HepG2 (cell line): ENCODE measurements at regions not wholly inside any gene's neighbourhood (a gene's known extent, or its start where the extent isn't known, plus 50 kb on each side); places are given as distances from the start of the nearest gene placed in this dataset.

Experiments used
- ATAC-seq: fragments of 200-7000 bp; cut with Tn5 transposase; 3 replicates; pipeline ENCODE4 v1.9.1; 2020; ENCODE audit warnings: mild to moderate bottlenecking, moderate library complexity
- BruUV-seq: library from RNA; stranded (reverse); fragments of 400-500 nt; replicated peaks from 2 replicates; lab custom pipeline; 2021; lab: Mats Ljungman, UMichigan
- CTCF ChIA-PET: fragments of 300-600 bp; formaldehyde crosslinking; extraction: SDS; loops from one replicate; lab custom pipeline; 2021; ENCODE audit warnings: low total read pairs, inconsistent platforms, low intra/inter-chr PET ratio; lab: Yijun Ruan, JAX
- POLR2A ChIA-PET: fragments of 350-600 bp; sonication (Branson Sonifier 250); formaldehyde crosslinking; loops from one replicate; lab custom pipeline; 2020; ENCODE audit warnings: antibody characterized with exemption, inconsistent platforms; lab: Yijun Ruan, JAX
- DNase-seq: peaks from one replicate; pipeline ENCODE4 v3.0.0-alpha.2; 2015; ENCODE audit warnings: low spot score
- FAIRE-seq: peaks from 3 replicates; lab custom pipeline; 2011; peaks lifted over from hg19 to GRCh38; lab: Jason Lieb, UNC
- H2AFZ ChIP-seq: one replicate; pipeline ENCODE4 v1.6.1; 2011; ENCODE audit warnings: low read length, inconsistent platforms
- H3K27ac ChIP-seq: fragments of 300-600 bp; 3 replicates; pipeline ENCODE4 v1.8.0; 2011; ENCODE audit warnings: mixed run types, mild to moderate bottlenecking, mixed read lengths, low read length, inconsistent platforms; ENCODE audit not compliant: insufficient read depth; ENCODE audit errors: extremely low read length
- H3K27me3 ChIP-seq, 2 experiments: fragments of 200-600 bp in 1 of 2; 2 replicates in 1 of 2; 3 replicates in 1 of 2; pipeline versions ENCODE4 v1.6.0 to v1.8.0; 2011; ENCODE audit warnings: low read length in 2 of 2, mild to moderate bottlenecking in 2 of 2, moderate library complexity in 2 of 2, inconsistent platforms in 1 of 2; ENCODE audit not compliant: insufficient read depth in 2 of 2, control insufficient read depth in 1 of 2
- H3K36me3 ChIP-seq, 2 experiments: fragments of 200-600 bp in 1 of 2; replicated peaks in 1 of 2; 2 replicates in 1 of 2; 3 replicates in 1 of 2; pipeline versions ENCODE4 v1.5.1 to v1.8.0; 2011; ENCODE audit warnings: low read length in 2 of 2, inconsistent platforms in 1 of 2; ENCODE audit not compliant: insufficient read depth in 2 of 2, control insufficient read depth in 1 of 2
- H3K4me1 ChIP-seq: 2 replicates; pipeline ENCODE4 v1.5.1; 2012; ENCODE audit warnings: low read length, inconsistent platforms; ENCODE audit not compliant: insufficient read depth
- H3K4me2 ChIP-seq: 2 replicates; pipeline ENCODE4 v1.6.0; 2011; ENCODE audit warnings: low read depth, low read length, inconsistent platforms
- H3K4me3 ChIP-seq, 3 experiments: fragments of 200-600 bp in 1 of 3; sonication (generic), shearing (Covaris generic) in 1 of 3; replicated peaks in 1 of 3; 2 replicates each; pipeline ENCODE4 v1.5.1; 2011 to 2016; ENCODE audit warnings: low read length in 3 of 3, inconsistent platforms in 2 of 3, low read depth in 2 of 3, mild to moderate bottlenecking in 2 of 3, control low read depth in 1 of 3, mixed read lengths in 1 of 3; ENCODE audit not compliant: insufficient read depth in 1 of 3
- H3K79me2 ChIP-seq: one replicate; pipeline ENCODE4 v1.6.1; 2011; ENCODE audit warnings: low read length, inconsistent platforms; ENCODE audit not compliant: insufficient read depth
- H3K9ac ChIP-seq: 2 replicates; pipeline ENCODE4 v1.6.0; 2011; ENCODE audit warnings: mild to moderate bottlenecking, low read depth, low read length, inconsistent platforms; ENCODE audit not compliant: insufficient read depth
- H3K9me3 ChIP-seq: 2 replicates; pipeline ENCODE4 v1.5.1; 2012; ENCODE audit warnings: mild to moderate bottlenecking, low read length
- H4K20me1 ChIP-seq: 2 replicates; pipeline ENCODE4 v1.6.0; 2011; ENCODE audit warnings: inconsistent platforms, mild to moderate bottlenecking, low read length, moderate library complexity; ENCODE audit not compliant: insufficient read depth
- AKAP8 ChIP-seq: sonication (generic); formaldehyde crosslinking; IDR thresholded peaks from 2 replicates; pipeline ENCODE4 v1.5.1; 2020; ENCODE audit warnings: mild to moderate bottlenecking, missing genetic modification reagents
- BCL6 ChIP-seq: IDR thresholded peaks from 2 replicates; pipeline ENCODE4 v1.6.1; 2016; ENCODE audit warnings: missing genetic modification reagents, missing compliant biosample characterization
- CC2D1A ChIP-seq: sonication (generic); formaldehyde crosslinking; IDR thresholded peaks from 2 replicates; pipeline ENCODE4 v1.8.1; 2023; ENCODE audit warnings: mild to moderate bottlenecking, missing genetic modification reagents
- CHD4 ChIP-seq: fragments of 200-600 bp; sonication (generic); IDR thresholded peaks from 2 replicates; pipeline ENCODE4 v1.7.0; 2017; ENCODE audit warnings: mild to moderate bottlenecking, low read length, borderline replicate concordance
- EED ChIP-seq: sonication (generic); formaldehyde crosslinking; IDR thresholded peaks from 2 replicates; pipeline ENCODE4 v1.5.0; 2020; ENCODE audit warnings: mild to moderate bottlenecking, missing genetic modification reagents
- GATAD1 ChIP-seq: IDR thresholded peaks from 2 replicates; pipeline ENCODE4 v1.6.1; 2016; ENCODE audit warnings: missing genetic modification reagents, missing compliant biosample characterization
- JUND ChIP-seq: sonication (generic); formaldehyde crosslinking; IDR thresholded peaks from 2 replicates; pipeline ENCODE4 v1.8.0; 2022; ENCODE audit warnings: mild to moderate bottlenecking, missing genetic modification reagents
- KDM2A ChIP-seq: sonication (generic); formaldehyde crosslinking; IDR thresholded peaks from 2 replicates; pipeline ENCODE4 v1.4.0; 2020; ENCODE audit warnings: low read depth, missing genetic modification reagents, borderline replicate concordance
- KDM6A ChIP-seq: IDR thresholded peaks from 2 replicates; pipeline ENCODE4 v1.6.1; 2016; ENCODE audit warnings: low read depth
- MTF1 ChIP-seq: sonication (generic); formaldehyde crosslinking; IDR thresholded peaks from 2 replicates; pipeline ENCODE4 v1.5.0; 2020; ENCODE audit warnings: missing genetic modification reagents
- NRL ChIP-seq: sonication (generic); formaldehyde crosslinking; IDR thresholded peaks from 2 replicates; pipeline ENCODE4 v1.5.0; 2020; ENCODE audit warnings: missing genetic modification reagents, mild to moderate bottlenecking, moderate library complexity, borderline replicate concordance
- RAD21 ChIP-seq: fragments of 450-650 bp; formaldehyde crosslinking; IDR thresholded peaks from 2 replicates; pipeline ENCODE4 v1.5.0; 2020; ENCODE audit warnings: mild to moderate bottlenecking
- RARA ChIP-seq: IDR thresholded peaks from 2 replicates; pipeline ENCODE4 v1.6.1; 2016; ENCODE audit warnings: missing genetic modification reagents, missing compliant biosample characterization
- SMAD9 ChIP-seq: sonication (generic); formaldehyde crosslinking; IDR thresholded peaks from 2 replicates; pipeline ENCODE4 v1.5.1; 2020; ENCODE audit warnings: mild to moderate bottlenecking, missing genetic modification reagents
- SMC3 ChIP-seq: IDR thresholded peaks from 2 replicates; pipeline ENCODE4 v1.6.1; 2011; ENCODE audit warnings: low read length, improper control_type of control experiment
- STAG1 ChIP-seq: sonication (generic); formaldehyde crosslinking; IDR thresholded peaks from 2 replicates; pipeline ENCODE4 v1.4.0; 2020; ENCODE audit warnings: missing genetic modification reagents
- ZNF224 ChIP-seq: sonication (generic); formaldehyde crosslinking; IDR thresholded peaks from 2 replicates; pipeline ENCODE4 v1.5.0; 2020; ENCODE audit warnings: mild to moderate bottlenecking, missing genetic modification reagents
- ZNF260 ChIP-seq: sonication (generic); formaldehyde crosslinking; IDR thresholded peaks from 2 replicates; pipeline ENCODE4 v1.4.0; 2020; ENCODE audit warnings: missing genetic modification reagents, low read depth, mild to moderate bottlenecking, borderline replicate concordance
- ZNF354B ChIP-seq: sonication (generic); formaldehyde crosslinking; IDR thresholded peaks from 2 replicates; pipeline ENCODE4 v1.8.0; 2022; ENCODE audit warnings: mild to moderate bottlenecking, missing genetic modification reagents
- ZNF563 ChIP-seq: sonication (generic); formaldehyde crosslinking; IDR thresholded peaks from 2 replicates; pipeline ENCODE4 v1.8.0; 2022; ENCODE audit warnings: mild to moderate bottlenecking, moderate library complexity, missing genetic modification reagents
- ZNF619 ChIP-seq: sonication (generic); formaldehyde crosslinking; IDR thresholded peaks from 2 replicates; pipeline ENCODE4 v1.4.0; 2020; ENCODE audit warnings: mild to moderate bottlenecking, missing genetic modification reagents
- ZNF660 ChIP-seq: sonication (generic); formaldehyde crosslinking; IDR thresholded peaks from 2 replicates; pipeline ENCODE4 v1.5.1; 2020; ENCODE audit warnings: mild to moderate bottlenecking, low read depth, missing genetic modification reagents, borderline replicate concordance
- ZNF740 ChIP-seq: sonication (generic); formaldehyde crosslinking; IDR thresholded peaks from 2 replicates; pipeline ENCODE4 v1.4.0; 2020; ENCODE audit warnings: missing genetic modification reagents
- ZNF747 ChIP-seq: sonication (generic); formaldehyde crosslinking; IDR thresholded peaks from 2 replicates; pipeline ENCODE4 v1.8.1; 2023; ENCODE audit warnings: missing genetic modification reagents, mild to moderate bottlenecking, borderline replicate concordance
- WGBS: methylation state at CpG from one replicate; pipeline ENCODE4 v1.1.6; 2017; ENCODE audit warnings: low lambda C conversion rate; 5-methylcytosine and 5-hydroxymethylcytosine counted together
- in situ Hi-C: cut with HindIII; loops from 2 replicates; pipeline ENCODE4 v1.10.0; 2017; ENCODE audit warnings: low pct_unique_long_range_greater_than_20kb; ENCODE audit not compliant: extremely low pct_ligation_motif_present
- intact Hi-C: fragments of 100-400 bp; cut with micrococcal nuclease; formaldehyde crosslinking; loops from one replicate; pipeline ENCODE4 v1.10.0; 2022; ENCODE audit not compliant: unreplicated experiment
- TF ChIP-seq, protein P1 (sequence below): sonication (generic); formaldehyde crosslinking; IDR thresholded peaks from 2 replicates; pipeline ENCODE4 v1.8.1; 2022; ENCODE audit warnings: mild to moderate bottlenecking, missing genetic modification reagents

- peaks cover 74% of the 10 kb centered on the region for H3K4me1 ChIP-seq
- no TSS peak for BruUV-seq
- no peaks in the 10 kb centered on the region for H3K79me2 ChIP-seq
- H4K20me1 ChIP-seq, result no peaks in the 10 kb centered on the region
- in situ Hi-C loops, result loop anchor here (5.0 kb wide), 1 partner anchor 199 kb away; no protein-coding TSS in a partner anchor
- no peak overlapping the region for H3K9ac ChIP-seq
- peak; percentile 44 for DNase-seq
- peak; percentile 52 for ATAC-seq
- H3K4me3 ChIP-seq, result no peak overlapping the region
- H3K27me3 ChIP-seq, result no peaks in the 10 kb centered on the region
- H2AFZ ChIP-seq, result peak overlapping the region; percentile 77
- H3K9me3 ChIP-seq, result no peaks in the 10 kb centered on the region
- H3K27ac ChIP-seq, result peak overlapping the region; percentile 43
- no peaks in the 10 kb centered on the region for H3K36me3 ChIP-seq
- no peak overlapping the region for H3K4me2 ChIP-seq
- intact Hi-C loops, result loop anchor here (5.0 kb wide), 1 partner anchor 66 kb away; no protein-coding TSS in a partner anchor
- ChIA-PET POLR2A (interaction anchor here (0.6 to 1.3 kb wide), 3 partner anchors 35 to 200 kb away, joined by 3 to 4 read pairs (median 3); no protein-coding TSS in a partner anchor), CTCF (interaction anchor here (0.6 to 2.0 kb wide), 3 partner anchors 66 to 246 kb away, joined by 3 to 8 read pairs (median 4); no protein-coding TSS in a partner anchor)
- 84% methylated on average over 6 of the region's 7 CpGs for WGBS
- peak; percentile 67 for FAIRE-seq
- TF ChIP-seq ZNF740 (CRISPR knock-in tag) (no peak), CHD4 (0 out of 2 replicates have a peak, but pooled peaks have one; percentile 38), ZNF747 (CRISPR knock-in tag) (no peak), ZNF354B (CRISPR knock-in tag) (no peak), ZNF619 (CRISPR knock-in tag) (no peak), KDM6A (CRISPR knock-in tag) (no peak), MTF1 (CRISPR knock-in tag) (no peak), SMAD9 (CRISPR knock-in tag) (no peak), GATAD1 (CRISPR knock-in tag) (no peak), ZNF563 (CRISPR knock-in tag) (no peak), ZNF260 (no peak), RARA (CRISPR knock-in tag) (no peak), EED (CRISPR knock-in tag) (no peak), JUND (CRISPR knock-in tag) (no peak), CC2D1A (CRISPR knock-in tag) (no peak), BCL6 (CRISPR knock-in tag) (peak; percentile 75), NRL (no peak), STAG1 (CRISPR knock-in tag) (peak; percentile 80), KDM2A (no peak), ZNF224 (CRISPR knock-in tag) (no peak), AKAP8 (CRISPR knock-in tag) (no peak), SMC3 (peak; percentile 77), ZNF660 (CRISPR knock-in tag) (no peak), RAD21 (CRISPR knock-in tag) (peak; percentile 65)
- TF ChIP-seq, protein P1, sequence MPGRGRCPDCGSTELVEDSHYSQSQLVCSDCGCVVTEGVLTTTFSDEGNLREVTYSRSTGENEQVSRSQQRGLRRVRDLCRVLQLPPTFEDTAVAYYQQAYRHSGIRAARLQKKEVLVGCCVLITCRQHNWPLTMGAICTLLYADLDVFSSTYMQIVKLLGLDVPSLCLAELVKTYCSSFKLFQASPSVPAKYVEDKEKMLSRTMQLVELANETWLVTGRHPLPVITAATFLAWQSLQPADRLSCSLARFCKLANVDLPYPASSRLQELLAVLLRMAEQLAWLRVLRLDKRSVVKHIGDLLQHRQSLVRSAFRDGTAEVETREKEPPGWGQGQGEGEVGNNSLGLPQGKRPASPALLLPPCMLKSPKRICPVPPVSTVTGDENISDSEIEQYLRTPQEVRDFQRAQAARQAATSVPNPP (CRISPR knock-in tag), result no peak
Measured at GRCh38 chr15:62847900-62848489, 194.6 kb upstream of the TPM1 start.
